ENCODE measurements at regions not wholly inside any gene's neighbourhood (a gene's known extent, or its start where the extent isn't known, plus 50 kb on each side); places are given as distances from the start of the nearest gene placed in this dataset.

- Histone ChIP-seq H3K4me3 (replicated peaks in 1 of 3; ENCODE audit: insufficient read depth in 1 of 3, low read depth in 2 of 3, low read length in 3 of 3) (no peak overlapping the region), H3K4me2 (ENCODE audit: low read depth, low read length) (peak overlapping the region; percentile 40; the same call in 1 of the 2 replicates), H3K79me2 (ENCODE audit: insufficient read depth, low read length) (peaks cover 14% of the 10 kb centered on the region), H3K4me1 (ENCODE audit: insufficient read depth, low read length) (peaks cover 55% of the 10 kb centered on the region), H3K27me3 (ENCODE audit: control insufficient read depth in 1 of 2, insufficient read depth in 2 of 2, low read length in 2 of 2) (no peaks in the 10 kb centered on the region), H3K9me3 (ENCODE audit: low read length) (no peaks in the 10 kb centered on the region), H3K27ac (ENCODE audit: extremely low read length, insufficient read depth, low read length) (peak overlapping the region; percentile 26), H3K36me3 (replicated peaks in 1 of 2; ENCODE audit: control insufficient read depth in 1 of 2, insufficient read depth in 2 of 2, low read length in 2 of 2) (no peaks in the 10 kb centered on the region), H3K9ac (ENCODE audit: insufficient read depth, low read depth, low read length) (no peak overlapping the region), H4K20me1 (ENCODE audit: insufficient read depth, low read length) (no peaks in the 10 kb centered on the region), H2AFZ (ENCODE audit: low read length) (no peak overlapping the region)
- ChIA-PET POLR2A (no interaction called here), CTCF (ENCODE audit: low intra/inter-chr PET ratio, low total read pairs) (no interaction called here)
- FAIRE-seq (no peak), ATAC-seq (no peak), DNase-seq (ENCODE audit: low spot score) (no peak)
- BruUV-seq (replicated peaks) = no TSS peak
- in situ Hi-C loops (cut with HindIII; ENCODE audit: extremely low pct_ligation_motif_present, low pct_unique_long_range_greater_than_20kb) (no loop called here), intact Hi-C loops (cut with micrococcal nuclease; ENCODE audit: unreplicated experiment) (no loop called here)
- 56% methylated on average over 16 of the region's 22 CpGs for WGBS (ENCODE audit: low lambda C conversion rate)
- no peak for TF ChIP-seq TEAD3 (CRISPR knock-in tag; optimal IDR thresholded peaks at IDR 0.05; ENCODE audit: borderline replicate concordance)
- no peak for TF ChIP-seq LBX2 (CRISPR knock-in tag; IDR thresholded peaks at IDR 0.05; ENCODE audit: borderline replicate concordance)
- TF ChIP-seq FOSL1 (CRISPR knock-in tag; IDR thresholded peaks at IDR 0.05; ENCODE audit: borderline replicate concordance) = no peak
- TF ChIP-seq KLF12 (CRISPR knock-in tag; IDR thresholded peaks at IDR 0.05; ENCODE audit: borderline replicate concordance) = no peak
- no peak for TF ChIP-seq MIER2 (CRISPR knock-in tag; IDR thresholded peaks at IDR 0.05)
- TF ChIP-seq ETV5 (CRISPR knock-in tag; IDR thresholded peaks at IDR 0.05; ENCODE audit: borderline replicate concordance) = no peak
- TF ChIP-seq, protein P1, sequence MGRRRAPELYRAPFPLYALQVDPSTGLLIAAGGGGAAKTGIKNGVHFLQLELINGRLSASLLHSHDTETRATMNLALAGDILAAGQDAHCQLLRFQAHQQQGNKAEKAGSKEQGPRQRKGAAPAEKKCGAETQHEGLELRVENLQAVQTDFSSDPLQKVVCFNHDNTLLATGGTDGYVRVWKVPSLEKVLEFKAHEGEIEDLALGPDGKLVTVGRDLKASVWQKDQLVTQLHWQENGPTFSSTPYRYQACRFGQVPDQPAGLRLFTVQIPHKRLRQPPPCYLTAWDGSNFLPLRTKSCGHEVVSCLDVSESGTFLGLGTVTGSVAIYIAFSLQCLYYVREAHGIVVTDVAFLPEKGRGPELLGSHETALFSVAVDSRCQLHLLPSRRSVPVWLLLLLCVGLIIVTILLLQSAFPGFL (CRISPR knock-in tag; IDR thresholded peaks at IDR 0.05) = no peak
- no peak for TF ChIP-seq DNMT1 (CRISPR knock-in tag; IDR thresholded peaks at IDR 0.05)
- no peak for TF ChIP-seq TBX3 (IDR thresholded peaks at IDR 0.05; ENCODE audit: borderline replicate concordance)
- TF ChIP-seq, protein P2, sequence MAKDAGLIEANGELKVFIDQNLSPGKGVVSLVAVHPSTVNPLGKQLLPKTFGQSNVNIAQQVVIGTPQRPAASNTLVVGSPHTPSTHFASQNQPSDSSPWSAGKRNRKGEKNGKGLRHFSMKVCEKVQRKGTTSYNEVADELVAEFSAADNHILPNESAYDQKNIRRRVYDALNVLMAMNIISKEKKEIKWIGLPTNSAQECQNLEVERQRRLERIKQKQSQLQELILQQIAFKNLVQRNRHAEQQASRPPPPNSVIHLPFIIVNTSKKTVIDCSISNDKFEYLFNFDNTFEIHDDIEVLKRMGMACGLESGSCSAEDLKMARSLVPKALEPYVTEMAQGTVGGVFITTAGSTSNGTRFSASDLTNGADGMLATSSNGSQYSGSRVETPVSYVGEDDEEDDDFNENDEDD (CRISPR knock-in tag; IDR thresholded peaks at IDR 0.05; ENCODE audit: borderline replicate concordance) = no peak
- no peak for TF ChIP-seq JUNB (CRISPR knock-in tag; IDR thresholded peaks at IDR 0.05; ENCODE audit: borderline replicate concordance)
- TF ChIP-seq ZNF672 (CRISPR knock-in tag; IDR thresholded peaks at IDR 0.05) = no peak
- TF ChIP-seq ZSCAN30 (CRISPR knock-in tag; IDR thresholded peaks at IDR 0.05) = no peak
- TF ChIP-seq ZSCAN21 (CRISPR knock-in tag; IDR thresholded peaks at IDR 0.05; ENCODE audit: borderline replicate concordance) = no peak
- no peak for TF ChIP-seq GATAD1 (CRISPR knock-in tag; IDR thresholded peaks at IDR 0.05)
- TF ChIP-seq ZNF512B (CRISPR knock-in tag; IDR thresholded peaks at IDR 0.05; ENCODE audit: borderline replicate concordance) = no peak
- TF ChIP-seq ZNF251 (CRISPR knock-in tag; IDR thresholded peaks at IDR 0.05) = no peak
- TF ChIP-seq ZNF691 (CRISPR knock-in tag; IDR thresholded peaks at IDR 0.05; ENCODE audit: borderline replicate concordance, low read depth) = no peak
These were observed 50.2 kb upstream of the BCOR start for GRCh38 chrX:40147971-40148370.

All from HepG2 (cell line).